ENCODE measurements at regions not wholly inside any gene's neighbourhood (a gene's known extent, or its start where the extent isn't known, plus 50 kb on each side); places are given as distances from the start of the nearest gene placed in this dataset.
"Not testable (repeated sequence)": the region's sequence is repeated elsewhere in the genome, so short reads cannot be mapped to it uniquely, and the experiment has no call there.

- no peak for DNase-seq (ENCODE audit: low spot score)
Measured at GRCh38 chr17:79560527-79560926, 50.3 kb downstream of the RBFOX3 start.

GRCh38 chr17:79559111-79559887, 51.6 kb downstream of the RBFOX3 start:
- no peak for DNase-seq (ENCODE audit: low spot score)

- no peak for DNase-seq (ENCODE audit: low spot score)
Measured at GRCh38 chr17:79558091-79558900, 52.6 kb downstream of the RBFOX3 start.

GRCh38 chr17:79557276-79558090, 53.4 kb downstream of the RBFOX3 start:
- no peak for DNase-seq (ENCODE audit: low spot score)

- no peak for DNase-seq (ENCODE audit: low spot score)
Measured at GRCh38 chr17:79556271-79556670, 54.6 kb downstream of the RBFOX3 start.

- no peak for DNase-seq (ENCODE audit: low spot score)
Measured at GRCh38 chr17:79555543-79555942, 55.3 kb downstream of the RBFOX3 start.

GRCh38 chr17:79554346-79554745, 56.5 kb downstream of the RBFOX3 start:
- not testable (repeated sequence) for DNase-seq (ENCODE audit: low spot score)

- DNase-seq (ENCODE audit: low spot score), result no peak
Measured at GRCh38 chr17:79552824-79553223, 58.0 kb downstream of the RBFOX3 start.

GRCh38 chr17:79552405-79552804, 58.4 kb downstream of the RBFOX3 start:
- no peak for DNase-seq (ENCODE audit: low spot score)

GRCh38 chr17:79549141-79549915, 61.5 kb downstream of the RBFOX3 start:
- no peak for DNase-seq (ENCODE audit: low spot score)

- no peak for DNase-seq (ENCODE audit: low spot score)
Measured at GRCh38 chr17:79548116-79548515, 62.7 kb downstream of the RBFOX3 start.

GRCh38 chr17:79547586-79547985, 63.3 kb downstream of the RBFOX3 start:
- no peak for DNase-seq (ENCODE audit: low spot score)

- DNase-seq (ENCODE audit: low spot score), result not testable (repeated sequence)
Measured at GRCh38 chr17:79547171-79547570, 63.7 kb downstream of the RBFOX3 start.

- DNase-seq (ENCODE audit: low spot score), result no peak
Measured at GRCh38 chr17:79546386-79546785, 64.5 kb downstream of the RBFOX3 start.

- DNase-seq (ENCODE audit: low spot score), result no peak
Measured at GRCh38 chr17:79545251-79546005, 65.4 kb downstream of the RBFOX3 start.

- no peak for DNase-seq (ENCODE audit: low spot score)
Measured at GRCh38 chr17:79544142-79544914, 66.5 kb downstream of the RBFOX3 start.

GRCh38 chr17:79543531-79543930, 67.3 kb downstream of the RBFOX3 start:
- no peak for DNase-seq (ENCODE audit: low spot score)

GRCh38 chr17:79542718-79543117, 68.1 kb downstream of the RBFOX3 start:
- DNase-seq (ENCODE audit: low spot score), result no peak

GRCh38 chr17:79541056-79541850, 69.6 kb downstream of the RBFOX3 start:
- DNase-seq (ENCODE audit: low spot score), result no peak

Measured in GM03348 (cell line).